Loucy (cell line): ENCODE measurements at regions not wholly inside any gene's neighbourhood (a gene's known extent, or its start where the extent isn't known, plus 50 kb on each side); places are given as distances from the start of the nearest gene placed in this dataset.

ENCODE experiments used
- H2AFZ ChIP-seq: fragments of 200-600 bp; sonication (generic); 2 replicates; pipeline ENCODE4 v1.6.0; 2016; ENCODE audit warnings: antibody characterized with exemption, mild to moderate bottlenecking, low read length, moderate library complexity
- H3F3A ChIP-seq: fragments of 200-600 bp; 2 replicates; pipeline ENCODE4 v1.6.0; 2016; ENCODE audit warnings: antibody characterized with exemption, low read depth, mild to moderate bottlenecking
- H3K27me3 ChIP-seq: fragments of 200-600 bp; sonication (generic); 2 replicates; pipeline ENCODE4 v1.6.1; 2014; ENCODE audit warnings: low read length, mild to moderate bottlenecking; ENCODE audit not compliant: insufficient read depth, poor library complexity, severe bottlenecking
- H3K36me3 ChIP-seq: fragments of 200-600 bp; sonication (generic); 2 replicates; pipeline ENCODE4 v1.6.1; 2016; ENCODE audit warnings: low read length; ENCODE audit not compliant: insufficient read depth
- H3K4me1 ChIP-seq: fragments of 200-600 bp; sonication (generic); 2 replicates; pipeline ENCODE4 v1.5.1; 2014; ENCODE audit warnings: low read length, mild to moderate bottlenecking; ENCODE audit not compliant: insufficient read depth, poor library complexity, severe bottlenecking
- H3K4me2 ChIP-seq: fragments of 200-600 bp; sonication (generic); 2 replicates; pipeline ENCODE4 v1.6.0; 2014; ENCODE audit warnings: antibody characterized with exemption, low read length, low read depth, mild to moderate bottlenecking; ENCODE audit not compliant: poor library complexity, severe bottlenecking
- H3K4me3 ChIP-seq: fragments of 200-600 bp; sonication (generic); 2 replicates; pipeline ENCODE4 v1.5.1; 2014; ENCODE audit warnings: low read length, mild to moderate bottlenecking, mixed read lengths; ENCODE audit not compliant: poor library complexity, severe bottlenecking
- H3K79me2 ChIP-seq: fragments of 200-600 bp; sonication (generic); 2 replicates; pipeline ENCODE4 v1.6.1; 2014; ENCODE audit warnings: low read length; ENCODE audit not compliant: insufficient read depth
- H3K9ac ChIP-seq: fragments of 200-600 bp; sonication (generic); 2 replicates; pipeline ENCODE4 v1.6.0; 2014; ENCODE audit warnings: mild to moderate bottlenecking, low read depth, low read length, moderate library complexity; ENCODE audit not compliant: poor library complexity, severe bottlenecking
- H3K9me2 ChIP-seq: fragments of 200-600 bp; sonication (generic); replicated peaks from 2 replicates; pipeline ENCODE4 v1.6.1; 2016; ENCODE audit warnings: low read depth, low read length, mixed read lengths
- H3K9me3 ChIP-seq: fragments of 200-600 bp; sonication (generic); 2 replicates; pipeline ENCODE4 v1.6.1; 2014; ENCODE audit warnings: mild to moderate bottlenecking, antibody characterized with exemption, low read length, low read depth; ENCODE audit not compliant: insufficient read depth
- H4K20me1 ChIP-seq: fragments of 200-600 bp; sonication (generic); 2 replicates; pipeline ENCODE4 v1.6.0; 2014; ENCODE audit warnings: antibody characterized with exemption, low read length, mild to moderate bottlenecking; ENCODE audit not compliant: insufficient read depth, poor library complexity, severe bottlenecking
- EZH2phosphoT487 ChIP-seq: fragments of 200-600 bp; IDR thresholded peaks from 2 replicates; pipeline ENCODE4 v1.6.1; 2018; ENCODE audit warnings: antibody characterized with exemption, mild to moderate bottlenecking, moderate library complexity, borderline replicate concordance
- TF ChIP-seq, protein P1 (sequence below): fragments of 200-600 bp; sonication (generic); conservative IDR thresholded peaks from 2 replicates; pipeline ENCODE4 v1.5.1; 2014; ENCODE audit warnings: mild to moderate bottlenecking, antibody characterized with exemption, low read length

DNA sequence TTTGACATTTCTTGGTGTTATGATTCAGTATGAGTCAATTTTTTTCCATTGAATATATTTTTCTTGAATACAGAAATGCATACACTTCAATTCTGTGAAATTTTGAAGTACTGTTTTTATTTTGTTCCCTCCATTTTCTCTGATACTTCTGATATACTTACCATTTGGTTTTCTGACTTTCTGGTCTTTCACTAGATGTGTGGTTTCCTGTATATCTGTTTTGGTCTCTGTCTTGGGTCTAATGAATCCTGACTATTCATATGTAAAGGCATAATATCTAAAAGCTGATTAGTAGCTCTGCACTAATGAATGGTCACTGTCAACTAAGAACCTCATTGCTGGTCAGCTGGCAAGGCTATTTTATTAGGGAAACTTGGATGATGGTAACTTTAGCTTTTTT is 345.6 kb downstream of the GRB14 start:
- no peak overlapping the region for H3K4me2 ChIP-seq

DNA sequence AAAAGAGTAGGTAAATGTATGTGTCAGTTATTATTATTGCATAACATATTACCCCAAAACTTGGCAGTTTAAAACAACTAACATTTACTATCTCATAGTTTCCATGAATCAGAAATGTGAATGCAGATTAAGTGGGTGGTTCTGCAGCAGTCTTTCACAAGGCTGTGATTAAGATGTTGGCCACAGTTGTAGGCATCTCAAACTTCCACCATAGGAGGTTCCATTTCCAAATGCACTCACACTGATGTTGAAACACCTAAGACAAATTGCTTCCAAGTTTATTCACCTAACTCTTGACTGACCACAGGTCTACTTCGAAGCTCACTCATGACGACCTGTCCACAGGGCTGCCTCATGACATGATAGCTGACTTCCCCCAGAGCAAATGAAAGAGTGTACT is 360.8 kb downstream of the GRB14 start:
- no peaks in the 10 kb centered on the region for H3F3A ChIP-seq
- H3K36me3 ChIP-seq: no peaks in the 10 kb centered on the region
- no peak overlapping the region for H3K4me3 ChIP-seq
- H3K79me2 ChIP-seq: no peaks in the 10 kb centered on the region
- H2AFZ ChIP-seq: no peak overlapping the region
- H4K20me1 ChIP-seq: no peaks in the 10 kb centered on the region
- H3K4me1 ChIP-seq: no peaks in the 10 kb centered on the region
- no peak overlapping the region for H3K9ac ChIP-seq
- no peak for TF ChIP-seq EZH2phosphoT487
- TF ChIP-seq, protein P1, sequence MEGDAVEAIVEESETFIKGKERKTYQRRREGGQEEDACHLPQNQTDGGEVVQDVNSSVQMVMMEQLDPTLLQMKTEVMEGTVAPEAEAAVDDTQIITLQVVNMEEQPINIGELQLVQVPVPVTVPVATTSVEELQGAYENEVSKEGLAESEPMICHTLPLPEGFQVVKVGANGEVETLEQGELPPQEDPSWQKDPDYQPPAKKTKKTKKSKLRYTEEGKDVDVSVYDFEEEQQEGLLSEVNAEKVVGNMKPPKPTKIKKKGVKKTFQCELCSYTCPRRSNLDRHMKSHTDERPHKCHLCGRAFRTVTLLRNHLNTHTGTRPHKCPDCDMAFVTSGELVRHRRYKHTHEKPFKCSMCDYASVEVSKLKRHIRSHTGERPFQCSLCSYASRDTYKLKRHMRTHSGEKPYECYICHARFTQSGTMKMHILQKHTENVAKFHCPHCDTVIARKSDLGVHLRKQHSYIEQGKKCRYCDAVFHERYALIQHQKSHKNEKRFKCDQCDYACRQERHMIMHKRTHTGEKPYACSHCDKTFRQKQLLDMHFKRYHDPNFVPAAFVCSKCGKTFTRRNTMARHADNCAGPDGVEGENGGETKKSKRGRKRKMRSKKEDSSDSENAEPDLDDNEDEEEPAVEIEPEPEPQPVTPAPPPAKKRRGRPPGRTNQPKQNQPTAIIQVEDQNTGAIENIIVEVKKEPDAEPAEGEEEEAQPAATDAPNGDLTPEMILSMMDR: no peak
- H3K4me2 ChIP-seq: no peak overlapping the region
- no peaks in the 10 kb centered on the region for H3K27me3 ChIP-seq
- no peaks in the 10 kb centered on the region for H3K9me3 ChIP-seq
- no peaks in the 10 kb centered on the region for H3K9me2 ChIP-seq

More for the DNA sequence above, 345.6 kb downstream of the GRB14 start:
- Histone ChIP-seq H3K36me3 (no peaks in the 10 kb centered on the region), H3K79me2 (no peaks in the 10 kb centered on the region), H3K4me1 (no peaks in the 10 kb centered on the region), H3K9me3 (no peaks in the 10 kb centered on the region), H3K9ac (no peak overlapping the region), H3F3A (no peaks in the 10 kb centered on the region), H3K4me3 (no peak overlapping the region), H2AFZ (no peak overlapping the region), H4K20me1 (no peaks in the 10 kb centered on the region), H3K27me3 (no peaks in the 10 kb centered on the region), H3K9me2 (no peaks in the 10 kb centered on the region)
- TF ChIP-seq, protein P1: no peak
- no peak for TF ChIP-seq EZH2phosphoT487

DNA sequence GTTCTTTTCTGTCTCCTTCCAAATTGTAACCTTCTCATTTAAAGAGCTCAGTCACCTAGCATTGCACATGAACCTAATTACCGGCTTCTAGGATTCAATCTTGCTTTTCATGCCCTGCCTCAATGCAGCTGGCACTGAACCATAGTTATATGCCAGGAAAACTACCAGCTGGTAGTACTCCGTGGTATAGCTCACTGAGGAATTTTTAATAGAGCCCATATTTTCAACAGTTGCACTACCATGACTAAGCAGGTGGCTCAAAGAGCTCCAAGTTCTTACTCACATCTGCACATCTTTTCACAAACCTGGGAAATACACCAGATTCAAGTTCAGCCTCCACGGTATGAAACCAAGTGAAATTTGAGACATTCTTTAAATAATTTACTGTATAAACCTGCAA is 363.5 kb downstream of the GRB14 start:
- Histone ChIP-seq H4K20me1 (no peaks in the 10 kb centered on the region), H2AFZ (no peak overlapping the region), H3K79me2 (no peaks in the 10 kb centered on the region), H3K36me3 (no peaks in the 10 kb centered on the region), H3K4me3 (no peak overlapping the region), H3K9ac (no peak overlapping the region), H3K9me2 (no peaks in the 10 kb centered on the region), H3K27me3 (no peaks in the 10 kb centered on the region), H3F3A (no peaks in the 10 kb centered on the region), H3K4me1 (no peaks in the 10 kb centered on the region), H3K4me2 (no peak overlapping the region), H3K9me3 (no peaks in the 10 kb centered on the region)
- TF ChIP-seq, protein P1: no peak
- TF ChIP-seq EZH2phosphoT487: no peak
